IMR-90 (cell line): ENCODE measurements at regions not wholly inside any gene's neighbourhood (a gene's known extent, or its start where the extent isn't known, plus 50 kb on each side); places are given as distances from the start of the nearest gene placed in this dataset.
A peak's percentile ranks its signal among the peaks of the same experiment; 100 is the strongest.

Experiments used
- ATAC-seq: fragments of 200-7000 bp; cut with Tn5 transposase; 2 replicates; pipeline ENCODE4 v1.9.1; 2020; ENCODE audit warnings: low read depth, mild to moderate bottlenecking, moderate library complexity
- BruUV-seq: library from RNA; stranded (reverse); fragments of 400-500 nt; replicated peaks from 2 replicates; lab custom pipeline; 2021; lab: Mats Ljungman, UMichigan
- CTCF ChIA-PET: fragments of 300-600 bp; formaldehyde crosslinking; extraction: SDS; loops from one replicate; lab custom pipeline; 2021; ENCODE audit warnings: antibody characterized with exemption; lab: Yijun Ruan, JAX
- POLR2A ChIA-PET: fragments of 300-600 bp; sonication (Branson Sonifier 250); formaldehyde crosslinking; loops from one replicate; lab custom pipeline; 2022; ENCODE audit warnings: antibody characterized with exemption; ENCODE audit not compliant: unreplicated experiment; lab: Charles Lee
- DNase-seq: peaks from one replicate; pipeline ENCODE4 v3.0.0; 2013
- H2AFZ ChIP-seq: replicated peaks from 2 replicates; pipeline ENCODE3; 2013; ENCODE audit warnings: low read length, mild to moderate bottlenecking; ENCODE audit not compliant: poor library complexity
- H2AK5ac ChIP-seq: 2 replicates; pipeline ENCODE4 v1.6.1; 2013; ENCODE audit warnings: low read depth, low read length, inconsistent platforms
- H2AK9ac ChIP-seq: replicated peaks from 2 replicates; pipeline ENCODE3; 2013; ENCODE audit warnings: mild to moderate bottlenecking, low read depth, low read length, moderate library complexity; ENCODE audit not compliant: poor library complexity
- H2BK120ac ChIP-seq: 2 replicates; pipeline ENCODE4 v1.6.1; 2013; ENCODE audit warnings: low read depth, low read length, inconsistent platforms
- H2BK15ac ChIP-seq: 3 replicates; pipeline ENCODE4 v1.6.1; 2013; ENCODE audit warnings: low read depth, low read length, inconsistent platforms
- H2BK20ac ChIP-seq: 2 replicates; pipeline ENCODE4 v1.6.1; 2013; ENCODE audit warnings: low read depth, mild to moderate bottlenecking, inconsistent platforms, low read length, moderate library complexity
- H2BK5ac ChIP-seq: 2 replicates; pipeline ENCODE4 v1.6.1; 2013; ENCODE audit warnings: mild to moderate bottlenecking, low read depth, low read length, inconsistent platforms; ENCODE audit not compliant: poor library complexity, severe bottlenecking
- H3K14ac ChIP-seq: replicated peaks from 2 replicates; pipeline ENCODE4 v1.6.1; 2013; ENCODE audit warnings: low read depth, low read length, inconsistent platforms
- H3K18ac ChIP-seq: 2 replicates; pipeline ENCODE4 v1.6.1; 2013; ENCODE audit warnings: low read depth, low read length, control low read depth
- H3K23ac ChIP-seq: 2 replicates; pipeline ENCODE4 v1.6.1; 2013; ENCODE audit warnings: low read depth, low read length, inconsistent platforms
- H3K27ac ChIP-seq: 2 replicates; pipeline ENCODE4 v1.5.1; 2013; ENCODE audit warnings: mild to moderate bottlenecking, control low read depth, low read length; ENCODE audit not compliant: insufficient read depth
- H3K27me3 ChIP-seq: 2 replicates; pipeline ENCODE4 v1.6.1; 2013; ENCODE audit warnings: low read length; ENCODE audit not compliant: control insufficient read depth, insufficient read depth
- H3K36me3 ChIP-seq: 2 replicates; pipeline ENCODE4 v1.6.1; 2013; ENCODE audit warnings: low read length, mixed read lengths; ENCODE audit not compliant: control insufficient read depth, insufficient read depth
- H3K4ac ChIP-seq: 2 replicates; pipeline ENCODE4 v1.6.1; 2013; ENCODE audit warnings: low read depth, low read length, inconsistent platforms
- H3K4me1 ChIP-seq: 2 replicates; pipeline ENCODE4 v1.6.1; 2013; ENCODE audit warnings: low read length, mixed read lengths; ENCODE audit not compliant: control insufficient read depth, insufficient read depth
- H3K4me2 ChIP-seq: 2 replicates; pipeline ENCODE4 v1.6.1; 2013; ENCODE audit warnings: low read depth, mild to moderate bottlenecking, control low read depth, low read length, moderate library complexity
- H3K4me3 ChIP-seq: 2 replicates; pipeline ENCODE4 v1.5.1; 2013; ENCODE audit warnings: low read depth, mild to moderate bottlenecking, control low read depth, low read length, moderate library complexity; ENCODE audit not compliant: insufficient read depth
- H3K56ac ChIP-seq: 2 replicates; pipeline ENCODE4 v1.6.1; 2013; ENCODE audit warnings: low read length, inconsistent platforms; ENCODE audit not compliant: insufficient read depth; ENCODE audit errors: extremely low read depth
- H3K79me1 ChIP-seq, 2 experiments: 2 replicates each; pipeline ENCODE4 v1.6.1; 2013; ENCODE audit warnings: low read length in 2 of 2, inconsistent platforms in 1 of 2, low read depth in 1 of 2
- H3K9ac ChIP-seq: 2 replicates; pipeline ENCODE4 v1.6.1; 2013; ENCODE audit warnings: low read depth, low read length, control low read depth
- H3K9me1 ChIP-seq: 2 replicates; pipeline ENCODE4 v1.6.1; 2013; ENCODE audit warnings: low read length, inconsistent platforms; ENCODE audit not compliant: insufficient read depth
- H3K9me3 ChIP-seq: 2 replicates; pipeline ENCODE4 v1.6.1; 2013; ENCODE audit warnings: low read length; ENCODE audit not compliant: control insufficient read depth, insufficient read depth
- H4K20me1 ChIP-seq: 2 replicates; pipeline ENCODE4 v1.6.1; 2013; ENCODE audit warnings: low read length, inconsistent platforms; ENCODE audit not compliant: insufficient read depth
- H4K5ac ChIP-seq: 2 replicates; pipeline ENCODE4 v1.6.1; 2013; ENCODE audit warnings: mild to moderate bottlenecking, low read depth, low read length, control low read depth
- H4K8ac ChIP-seq, 2 experiments: 2 replicates each; pipeline ENCODE4 v1.6.1; 2013; ENCODE audit warnings: low read depth in 2 of 2, low read length in 2 of 2, control low read depth in 1 of 2, inconsistent platforms in 1 of 2
- H4K91ac ChIP-seq: 2 replicates; pipeline ENCODE4 v1.6.1; 2013; ENCODE audit warnings: low read depth, low read length, inconsistent platforms; ENCODE audit not compliant: insufficient read depth
- BHLHE40 ChIP-seq: fragments of 150-350 bp; IDR thresholded peaks from 2 replicates; pipeline ENCODE4 v1.6.1; 2016; ENCODE audit warnings: mild to moderate bottlenecking, low read depth, low read length
- CEBPB ChIP-seq: IDR thresholded peaks from 2 replicates; pipeline ENCODE4 v1.6.1; 2012; ENCODE audit warnings: low read depth, low read length, improper control_type of control experiment
- CHD1 ChIP-seq: IDR thresholded peaks from 2 replicates; pipeline ENCODE4 v1.6.1; 2012; ENCODE audit warnings: low read depth, low read length, improper control_type of control experiment
- CTCF ChIP-seq: conservative IDR thresholded peaks from 2 replicates; pipeline ENCODE4 v1.5.1; 2012; ENCODE audit warnings: mild to moderate bottlenecking, low read depth, low read length, improper control_type of control experiment
- ELK1 ChIP-seq: fragments of 150-350 bp; IDR thresholded peaks from 2 replicates; pipeline ENCODE4 v1.6.1; 2016; ENCODE audit warnings: low read depth, mild to moderate bottlenecking, low read length, moderate library complexity, borderline replicate concordance
- FOS ChIP-seq: fragments of 150-350 bp; IDR thresholded peaks from 2 replicates; pipeline ENCODE4 v1.6.1; 2016; ENCODE audit warnings: low read depth, low read length
- MAFK ChIP-seq: IDR thresholded peaks from 2 replicates; pipeline ENCODE4 v1.6.1; 2012; ENCODE audit warnings: low read depth, low read length, improper control_type of control experiment
- MAZ ChIP-seq: IDR thresholded peaks from 2 replicates; pipeline ENCODE4 v1.6.1; 2012; ENCODE audit warnings: low read depth, mild to moderate bottlenecking, low read length, improper control_type of control experiment, moderate library complexity, borderline replicate concordance
- NFE2L2 ChIP-seq: fragments of 150-350 bp; IDR thresholded peaks from 2 replicates; pipeline ENCODE4 v1.6.1; 2016; ENCODE audit warnings: low read depth, mild to moderate bottlenecking, low read length
- RAD21 ChIP-seq: IDR thresholded peaks from 2 replicates; pipeline ENCODE4 v1.6.1; 2012; ENCODE audit warnings: low read length, improper control_type of control experiment
- RCOR1 ChIP-seq: IDR thresholded peaks from 2 replicates; pipeline ENCODE4 v1.6.1; 2012; ENCODE audit warnings: mild to moderate bottlenecking, low read length, improper control_type of control experiment; ENCODE audit not compliant: insufficient replicate concordance
- RFX5 ChIP-seq: IDR thresholded peaks from 2 replicates; pipeline ENCODE4 v1.8.0; 2012; ENCODE audit warnings: low read depth, mild to moderate bottlenecking, low read length, moderate library complexity
- SMC3 ChIP-seq: fragments of 150-350 bp; IDR thresholded peaks from 2 replicates; pipeline ENCODE4 v1.6.1; 2016; ENCODE audit warnings: low read depth, mild to moderate bottlenecking, antibody characterized with exemption, low read length, moderate library complexity
- WGBS, 2 experiments: methylation state at CpG; one replicate each; pipeline versions ENCODE4 v1.1.5 to v1.1.7; 2013; ENCODE audit warnings: missing lambda C conversion rate in 2 of 2; ENCODE audit not compliant: insufficient read length in 1 of 2; ENCODE audit errors: extremely low coverage in 2 of 2; 5-methylcytosine and 5-hydroxymethylcytosine counted together
- dilution Hi-C: fragments of 300-500 bp; cut with HindIII; formaldehyde crosslinking; loops from one replicate; pipeline ENCODE4 v1.14.3; 2018; ENCODE audit warnings: low sequenced_read_pairs; ENCODE audit not compliant: unreplicated experiment
- in situ Hi-C: fragments of 300-500 bp; cut with MboI; formaldehyde crosslinking; loops from 3 replicates; pipeline ENCODE4 v1.14.3; 2019; ENCODE audit warnings: low sequenced_read_pairs, inconsistent platforms, mixed read lengths
- intact Hi-C: fragments of 100-400 bp; cut with micrococcal nuclease; formaldehyde crosslinking; loops from 2 replicates; pipeline ENCODE4 v1.10.0; 2022

- dilution Hi-C loops = no loop called here
- Histone ChIP-seq H3K4ac (no peak overlapping the region), H4K91ac (no peak overlapping the region), H4K8ac (no peak overlapping the region), H4K20me1 (no peaks in the 10 kb centered on the region), H3K9me3 (no peaks in the 10 kb centered on the region), H3K18ac (no peak overlapping the region), H3K79me1 (no peaks in the 10 kb centered on the region), H3K36me3 (no peaks in the 10 kb centered on the region), H2BK5ac (no peak overlapping the region), H4K5ac (no peak overlapping the region), H3K23ac (no peak overlapping the region), H3K4me1 (peaks cover 9% of the 10 kb centered on the region), H3K4me3 (no peak overlapping the region), H2AK9ac (no peak overlapping the region), H3K14ac (no peak overlapping the region), H2AK5ac (no peak overlapping the region), H3K9me1 (no peaks in the 10 kb centered on the region; the same call in 1 of the 2 replicates), H3K27me3 (no peaks in the 10 kb centered on the region), H2BK120ac (no peak overlapping the region), H2BK20ac (no peak overlapping the region), H3K4me2 (0 out of 2 replicates have a peak overlapping the region, but pooled peaks have one; percentile 2), H3K27ac (no peak overlapping the region), H3K56ac (no peak overlapping the region), H2AFZ (no peak overlapping the region), H3K9ac (no peak overlapping the region), H2BK15ac (no peak overlapping the region; the same call in 2 of the 3 replicates)
- WGBS, 2 experiments = no CpG with 5 or more reads among the region's 4 CpGs
- peak; percentile 52; the same call in 1 of the 2 replicates for ATAC-seq
- TF ChIP-seq ELK1 (no peak), RFX5 (no peak), MAZ (no peak), RAD21 (no peak), CTCF (no peak), CHD1 (no peak), NFE2L2 (no peak), SMC3 (no peak), FOS (no peak), BHLHE40 (no peak), RCOR1 (no peak), MAFK (no peak), CEBPB (no peak)
- peak; percentile 64 for DNase-seq
- in situ Hi-C loops = no loop called here
- intact Hi-C loops = no loop called here
- ChIA-PET POLR2A (no interaction called here), CTCF (no interaction called here)
- no TSS peak for BruUV-seq
Observed at GRCh38 chr4:147309434-147309833, 171.5 kb upstream of the EDNRA start.
